H9 (cell line): ENCODE measurements at regions not wholly inside any gene's neighbourhood (a gene's known extent, or its start where the extent isn't known, plus 50 kb on each side); places are given as distances from the start of the nearest gene placed in this dataset.

Experiments
- DNase-seq: peaks from one replicate; pipeline ENCODE4 v3.0.0-alpha.2; 2017
- H2AFZ ChIP-seq: one replicate; pipeline ENCODE4 v1.6.1; 2013; ENCODE audit warnings: mild to moderate bottlenecking, low read length, control low read depth, moderate library complexity
- H2AK5ac ChIP-seq: 2 replicates; pipeline ENCODE4 v1.6.1; 2013; ENCODE audit warnings: low read length, control low read depth, mixed read lengths; ENCODE audit not compliant: insufficient read length
- H2BK120ac ChIP-seq: one replicate; pipeline ENCODE4 v1.6.1; 2013; ENCODE audit warnings: low read depth, mild to moderate bottlenecking, low read length, control low read depth, inconsistent platforms; ENCODE audit not compliant: poor library complexity, severe bottlenecking
- H2BK12ac ChIP-seq: 2 replicates; pipeline ENCODE4 v1.6.1; 2013; ENCODE audit warnings: low read length, control low read depth, mixed read lengths, low read depth; ENCODE audit not compliant: insufficient read length
- H2BK15ac ChIP-seq: 2 replicates; pipeline ENCODE4 v1.6.1; 2013; ENCODE audit warnings: low read depth, low read length, control low read depth
- H2BK20ac ChIP-seq: one replicate; pipeline ENCODE4 v1.6.1; 2013; ENCODE audit warnings: low read depth, mild to moderate bottlenecking, low read length, control low read depth, inconsistent platforms; ENCODE audit not compliant: poor library complexity, severe bottlenecking
- H2BK5ac ChIP-seq: 2 replicates; pipeline ENCODE4 v1.6.1; 2013; ENCODE audit warnings: low read length, control low read depth, mixed read lengths; ENCODE audit not compliant: insufficient read length
- H3K14ac ChIP-seq: 2 replicates; pipeline ENCODE4 v1.6.1; 2013; ENCODE audit warnings: low read length, control low read depth; ENCODE audit not compliant: insufficient read depth
- H3K18ac ChIP-seq: 2 replicates; pipeline ENCODE4 v1.6.1; 2013; ENCODE audit warnings: low read depth, mild to moderate bottlenecking, mixed read lengths, low read length, control low read depth; ENCODE audit not compliant: insufficient read length
- H3K23ac ChIP-seq: 2 replicates; pipeline ENCODE4 v1.6.1; 2013; ENCODE audit warnings: low read length, control low read depth, mixed read lengths, low read depth; ENCODE audit not compliant: insufficient read length
- H3K23me2 ChIP-seq: 2 replicates; pipeline ENCODE4 v1.6.1; 2013; ENCODE audit warnings: low read depth, mild to moderate bottlenecking, mixed read lengths, low read length, control low read depth; ENCODE audit not compliant: insufficient read length, poor library complexity, severe bottlenecking
- H3K27ac ChIP-seq: 2 replicates; pipeline ENCODE4 v1.5.1; 2013; ENCODE audit warnings: low read length, control low read depth, mixed read lengths, low read depth; ENCODE audit not compliant: insufficient read length
- H3K27me3 ChIP-seq: 2 replicates; pipeline ENCODE4 v1.6.1; 2013; ENCODE audit warnings: low read length, control low read depth, inconsistent platforms; ENCODE audit not compliant: insufficient read depth
- H3K4ac ChIP-seq: 2 replicates; pipeline ENCODE4 v1.6.1; 2013; ENCODE audit warnings: low read depth, mild to moderate bottlenecking, control low read depth, inconsistent platforms, low read length, moderate library complexity
- H3K4me1 ChIP-seq: 2 replicates; pipeline ENCODE4 v1.6.1; 2013; ENCODE audit warnings: low read length, control low read depth, inconsistent platforms; ENCODE audit not compliant: insufficient read depth
- H3K4me2 ChIP-seq: 2 replicates; pipeline ENCODE4 v1.6.1; 2013; ENCODE audit warnings: low read length, control low read depth, mixed read lengths; ENCODE audit not compliant: insufficient read length, insufficient read depth
- H3K56ac ChIP-seq: 2 replicates; pipeline ENCODE4 v1.6.1; 2013; ENCODE audit warnings: low read depth, mild to moderate bottlenecking, mixed read lengths, low read length, control low read depth; ENCODE audit not compliant: insufficient read length
- H3K79me1 ChIP-seq: 2 replicates; pipeline ENCODE4 v1.6.1; 2013; ENCODE audit warnings: low read depth, mild to moderate bottlenecking, moderate library complexity, low read length, control low read depth, inconsistent platforms; ENCODE audit not compliant: insufficient read depth, poor library complexity, severe bottlenecking
- H3K79me2 ChIP-seq: 2 replicates; pipeline ENCODE4 v1.6.1; 2013; ENCODE audit warnings: low read length, control low read depth, inconsistent platforms; ENCODE audit not compliant: insufficient read depth
- H3K9ac ChIP-seq: 2 replicates; pipeline ENCODE4 v1.6.1; 2013; ENCODE audit warnings: low read length, control low read depth, mixed read lengths; ENCODE audit not compliant: insufficient read length; ENCODE audit errors: extremely low read depth
- H3K9me3 ChIP-seq: one replicate; pipeline ENCODE4 v1.6.1; 2013; ENCODE audit warnings: low read depth, low read length, inconsistent platforms; ENCODE audit not compliant: control insufficient read depth
- H3T11ph ChIP-seq: one replicate; pipeline ENCODE4 v1.6.1; 2013; ENCODE audit warnings: mild to moderate bottlenecking, low read length, control low read depth, inconsistent platforms
- H4K20me1 ChIP-seq: one replicate; pipeline ENCODE4 v1.6.1; 2013; ENCODE audit not compliant: control insufficient read depth, insufficient read length, insufficient read depth
- H4K5ac ChIP-seq: 2 replicates; pipeline ENCODE4 v1.6.1; 2013; ENCODE audit warnings: low read depth, mild to moderate bottlenecking, mixed read lengths, low read length, control low read depth; ENCODE audit not compliant: insufficient read length
- H4K8ac ChIP-seq: replicated peaks from 2 replicates; pipeline ENCODE4 v1.6.1; 2013; ENCODE audit warnings: low read length, control low read depth, mixed read lengths, low read depth; ENCODE audit not compliant: insufficient read length
- H4K91ac ChIP-seq: 2 replicates; pipeline ENCODE4 v1.6.1; 2013; ENCODE audit warnings: low read depth, mild to moderate bottlenecking, moderate library complexity, mixed read lengths, low read length, control low read depth; ENCODE audit not compliant: insufficient read length
- H3K27ac Mint-ChIP-seq, 3 experiments: 2 replicates in 2 of 3; 3 replicates in 1 of 3; pipeline ENCODE4 v1.8.0; 2020 to 2021; ENCODE audit warnings: mixed read lengths in 3 of 3, mild to moderate bottlenecking in 1 of 3, moderate library complexity in 1 of 3
- H3K27me3 Mint-ChIP-seq: 2 replicates; pipeline ENCODE4 v1.8.0; 2021; ENCODE audit warnings: low read depth, mild to moderate bottlenecking, moderate library complexity, mixed read lengths
- H3K36me3 Mint-ChIP-seq, 3 experiments: 2 replicates in 2 of 3; 3 replicates in 1 of 3; pipeline ENCODE4 v1.8.0; 2020 to 2021; ENCODE audit warnings: low read depth in 3 of 3, mixed read lengths in 3 of 3; ENCODE audit not compliant: insufficient read depth in 1 of 3
- H3K4me1 Mint-ChIP-seq, 2 experiments: 2 replicates each; pipeline ENCODE4 v1.8.0; 2020; ENCODE audit warnings: mixed read lengths in 2 of 2
- H3K4me3 Mint-ChIP-seq, 2 experiments: 2 replicates in 1 of 2; 3 replicates in 1 of 2; pipeline ENCODE4 v1.8.0; 2020 to 2021; ENCODE audit warnings: mild to moderate bottlenecking in 2 of 2, mixed read lengths in 2 of 2, moderate library complexity in 1 of 2
- H3K9me3 Mint-ChIP-seq, 2 experiments: 2 replicates in 1 of 2; 3 replicates in 1 of 2; pipeline ENCODE4 v1.8.0; 2020; ENCODE audit warnings: mild to moderate bottlenecking in 2 of 2, mixed read lengths in 2 of 2, moderate library complexity in 1 of 2
- CTCF ChIP-seq: fragments of 200-600 bp; sonication (generic); conservative IDR thresholded peaks from 3 replicates; pipeline ENCODE4 v1.8.0; 2021; ENCODE audit warnings: antibody characterized with exemption, mild to moderate bottlenecking
- WGBS: extraction: QIAGEN DNeasy Blood & Tissue Kit; methylation state at CpG from one replicate; pipeline ENCODE4 v1.1.7; 2013; ENCODE audit warnings: missing lambda C conversion rate, low lambda C conversion rate, mixed read lengths; ENCODE audit not compliant: insufficient read length; ENCODE audit errors: extremely low coverage; 5-methylcytosine and 5-hydroxymethylcytosine counted together

GRCh38 chr7:21066221-21066620 lies 279.5 kb upstream of the SP8 start:
- Histone ChIP-seq H2BK120ac (no peak overlapping the region), H2BK15ac (no peak overlapping the region), H3K27me3 (no peaks in the 10 kb centered on the region), H2AFZ (no peak overlapping the region), H3K4me2 (no peak overlapping the region), H4K91ac (no peak overlapping the region), H3K27ac (no peak overlapping the region), H3T11ph (no peak overlapping the region), H3K9ac (no peak overlapping the region), H3K4me1 (no peaks in the 10 kb centered on the region), H4K5ac (no peak overlapping the region), H2BK12ac (no peak overlapping the region), H2BK5ac (no peak overlapping the region), H3K4ac (no peak overlapping the region), H4K20me1 (no peaks in the 10 kb centered on the region), H3K14ac (no peak overlapping the region), H3K18ac (no peak overlapping the region), H3K79me1 (no peaks in the 10 kb centered on the region), H3K23me2 (no peaks in the 10 kb centered on the region), H4K8ac (no peak overlapping the region), H3K9me3 (no peaks in the 10 kb centered on the region), H2BK20ac (no peak overlapping the region), H2AK5ac (no peak overlapping the region), H3K56ac (no peak overlapping the region), H3K23ac (no peak overlapping the region), H3K79me2 (no peaks in the 10 kb centered on the region)
- no peak for DNase-seq
- Mint-ChIP-seq H3K36me3 (no peaks in the 10 kb centered on the region; a peak in 1 of 7 replicates), H3K27me3 (no peaks in the 10 kb centered on the region; the same call in 1 of the 2 replicates), H3K9me3 (no peaks in the 10 kb centered on the region), H3K27ac (no peak overlapping the region), H3K4me1 (0 out of 4 replicates have a peak, but pooled peaks cover 0 to 4% of the 10 kb centered on the region in 2 experiments), H3K4me3 (no peak overlapping the region)
- WGBS: no CpG with 5 or more reads among the region's 4 CpGs
- TF ChIP-seq CTCF: no peak
